RKO (cell line): ENCODE measurements at regions not wholly inside any gene's neighbourhood (a gene's known extent, or its start where the extent isn't known, plus 50 kb on each side); places are given as distances from the start of the nearest gene placed in this dataset.
A peak's percentile ranks its signal among the peaks of the same experiment; 100 is the strongest.

Source experiments
- DNase-seq: peaks from one replicate; pipeline ENCODE4 v3.0.0-alpha.2; 2016; ENCODE audit warnings: low spot score

DNA sequence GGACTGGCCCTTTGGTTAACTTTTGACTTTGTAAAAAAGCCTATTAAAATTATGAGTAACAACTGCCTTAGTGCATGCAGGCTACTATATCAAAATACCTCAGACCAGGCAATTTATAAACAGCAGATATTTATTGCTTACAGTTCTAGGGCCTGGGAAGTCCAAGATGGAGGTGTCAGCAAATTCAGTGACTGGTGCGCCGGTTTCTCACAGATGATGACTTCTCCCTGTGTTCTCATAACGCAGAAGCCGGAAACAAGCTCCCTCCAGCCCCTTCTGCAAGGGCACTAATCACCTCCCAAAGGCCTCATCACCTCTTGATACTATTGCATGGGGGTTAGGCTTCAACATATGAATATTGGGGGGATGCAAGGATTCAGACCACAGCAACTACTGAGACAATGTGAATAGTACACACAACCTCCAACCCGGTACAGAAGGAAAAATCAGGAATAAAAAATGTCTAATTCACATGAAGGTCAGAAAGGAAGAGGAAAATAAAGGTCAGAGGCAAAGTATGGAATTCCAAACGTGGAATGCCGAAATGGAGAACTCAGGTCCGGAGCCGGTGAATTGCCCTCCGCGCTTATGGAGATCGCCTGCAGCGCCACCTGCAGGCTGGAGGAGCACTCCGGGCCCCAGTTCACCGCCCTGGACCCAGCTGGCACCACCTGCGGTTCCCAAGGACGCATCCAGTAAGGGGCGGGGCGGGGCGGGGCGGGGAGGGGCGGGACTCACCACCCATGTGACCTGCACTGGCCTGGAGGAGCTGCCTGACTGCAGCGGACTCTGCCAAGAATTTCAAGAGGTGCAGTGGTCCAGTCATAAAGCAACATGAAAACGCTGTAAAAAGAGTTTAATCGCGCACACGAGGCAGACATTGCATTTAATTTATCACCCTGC, 203.4 kb downstream of the KIF26A start:
- peak; percentile 84 for DNase-seq

DNA sequence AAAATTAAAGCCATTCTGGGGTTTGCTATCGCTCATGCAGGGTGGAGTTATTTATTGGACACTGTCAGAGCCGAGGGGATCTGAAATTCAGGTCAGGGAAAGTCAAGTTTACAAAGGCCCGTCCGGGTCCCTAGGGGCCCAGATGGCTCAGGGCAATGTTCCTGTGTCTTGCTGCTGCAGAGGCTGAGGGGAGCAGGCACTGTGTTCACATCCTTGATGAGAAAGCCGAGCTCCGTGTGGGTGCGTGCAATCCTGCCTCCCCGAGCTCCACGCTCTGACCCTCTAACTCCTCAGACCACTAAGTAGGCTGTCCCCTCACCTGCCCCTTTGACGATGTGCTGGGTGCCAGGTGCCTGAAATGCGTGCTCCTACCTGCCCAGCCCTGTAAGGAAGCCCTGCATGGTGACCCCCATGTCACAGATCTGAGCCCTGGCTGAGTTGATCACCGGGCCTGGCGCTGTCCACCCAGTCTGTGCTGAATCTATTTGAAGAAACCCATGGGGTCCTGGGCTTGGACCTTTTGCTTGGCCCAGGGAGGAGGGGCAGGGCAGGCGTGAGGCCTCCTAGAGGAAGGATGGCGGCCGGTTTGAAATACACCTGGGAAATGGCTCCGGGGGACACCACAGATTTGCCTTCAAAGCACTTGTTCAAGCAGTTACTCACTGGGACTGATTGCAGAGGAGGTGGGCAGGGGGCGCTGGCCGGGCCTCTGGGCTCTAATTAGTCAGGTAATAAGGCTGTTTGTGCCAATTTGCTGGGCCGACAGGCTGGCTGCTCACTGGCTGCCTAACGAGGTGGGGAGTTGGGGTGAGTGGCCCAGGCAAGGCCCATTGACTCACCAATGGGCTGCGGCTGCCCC, 204.3 kb downstream of the KIF26A start:
- DNase-seq: no peak

DNA sequence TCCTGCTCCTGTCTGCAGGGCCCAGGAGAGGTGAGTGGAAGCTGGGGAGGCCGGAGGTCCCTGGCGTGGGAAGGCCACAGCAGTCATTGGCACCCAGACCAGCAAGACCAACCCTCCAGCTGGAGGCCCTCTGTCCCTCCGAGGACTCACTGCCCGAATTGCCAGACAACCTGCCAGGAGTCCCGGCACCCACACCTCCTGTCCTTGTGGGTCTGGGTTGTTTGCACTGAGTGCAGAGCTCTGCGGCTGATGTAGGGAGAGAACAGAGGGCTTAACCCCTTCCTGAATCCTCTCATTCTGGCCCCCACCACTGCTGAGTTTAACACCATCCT, 204.9 kb downstream of the KIF26A start:
- DNase-seq: no peak

DNA sequence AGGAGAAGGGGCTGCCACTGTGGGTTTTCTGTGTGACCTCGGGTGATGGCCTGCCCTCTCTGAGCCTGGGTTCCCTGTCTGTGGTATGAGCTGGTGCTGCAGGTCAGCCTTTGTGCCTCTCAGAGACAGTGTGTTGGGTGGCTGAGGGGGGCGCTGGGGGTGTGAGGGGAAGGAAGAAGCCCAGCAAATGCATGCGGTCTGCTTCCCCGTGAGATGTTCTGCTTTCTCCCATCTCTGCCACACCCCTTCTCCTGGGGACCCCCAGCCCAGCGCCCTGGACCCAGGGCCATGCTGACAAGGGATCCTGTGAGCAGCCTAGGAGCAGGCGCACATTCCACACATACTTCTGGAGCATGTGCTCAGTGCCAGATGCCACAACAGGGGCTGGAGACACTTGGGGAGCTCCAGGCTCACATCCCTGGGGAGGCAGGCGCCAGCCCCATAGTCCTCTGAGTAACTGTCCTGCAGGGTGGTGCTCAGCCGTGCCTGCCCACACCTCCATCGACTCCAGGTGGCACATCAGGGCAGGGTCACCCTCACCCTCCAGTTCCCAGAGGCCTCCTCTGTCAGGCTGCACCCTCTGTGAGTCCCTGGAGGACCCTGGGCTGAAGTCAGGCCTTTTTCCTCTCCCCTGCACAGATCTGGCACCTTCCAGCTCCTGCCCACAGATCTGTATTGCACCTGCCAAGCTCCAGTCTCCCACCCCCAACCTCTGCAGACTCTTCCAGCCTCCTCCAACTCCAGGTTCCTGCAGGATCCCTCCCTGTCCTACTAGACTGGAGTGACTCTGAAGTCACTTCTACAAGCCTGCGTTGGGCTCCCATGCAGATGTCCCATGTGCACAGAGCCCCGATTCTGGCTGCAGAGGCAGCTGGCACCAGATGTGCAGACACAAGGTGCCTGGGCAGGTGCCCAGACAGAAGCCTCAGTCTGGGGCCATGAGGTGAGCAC, 205.6 kb downstream of the KIF26A start:
- DNase-seq: no peak

DNA sequence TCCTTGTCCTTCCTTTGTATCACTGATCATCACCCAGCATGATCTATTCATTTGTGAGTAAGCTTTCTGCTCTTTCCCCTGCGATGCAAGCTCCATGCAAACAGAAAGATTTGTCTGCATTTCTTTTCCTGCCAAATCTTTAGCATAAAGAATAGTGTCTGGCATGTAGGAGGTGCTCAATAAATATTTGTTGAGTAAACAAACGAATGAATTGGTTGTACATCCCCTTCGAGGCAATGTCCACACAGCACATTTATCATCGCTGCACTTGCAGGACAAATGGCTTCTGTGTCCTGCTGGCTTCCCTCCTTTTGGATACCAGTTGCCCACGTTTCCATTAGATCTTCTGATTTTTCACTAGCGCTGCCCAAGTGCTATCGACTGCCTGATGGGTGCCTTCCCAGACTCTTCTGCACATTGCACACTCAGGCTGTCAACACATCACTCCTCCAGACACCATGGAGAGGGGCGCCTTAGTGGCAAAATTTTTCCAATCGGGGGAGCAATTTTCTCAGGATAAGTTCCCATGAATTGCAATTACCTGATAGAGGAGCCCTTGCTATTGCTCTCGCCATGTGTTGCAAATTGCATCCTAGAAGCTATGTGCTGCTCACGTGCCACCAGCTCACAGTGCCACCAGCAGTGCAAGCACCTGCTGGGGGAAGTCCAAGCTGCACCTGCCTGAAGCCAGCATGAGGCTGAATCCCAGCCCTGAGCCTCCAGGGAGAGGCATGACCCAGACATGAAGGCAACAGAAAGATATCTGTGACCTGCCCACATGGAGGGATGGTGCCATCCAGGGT, 206.6 kb downstream of the KIF26A start:
- DNase-seq: no peak

DNA sequence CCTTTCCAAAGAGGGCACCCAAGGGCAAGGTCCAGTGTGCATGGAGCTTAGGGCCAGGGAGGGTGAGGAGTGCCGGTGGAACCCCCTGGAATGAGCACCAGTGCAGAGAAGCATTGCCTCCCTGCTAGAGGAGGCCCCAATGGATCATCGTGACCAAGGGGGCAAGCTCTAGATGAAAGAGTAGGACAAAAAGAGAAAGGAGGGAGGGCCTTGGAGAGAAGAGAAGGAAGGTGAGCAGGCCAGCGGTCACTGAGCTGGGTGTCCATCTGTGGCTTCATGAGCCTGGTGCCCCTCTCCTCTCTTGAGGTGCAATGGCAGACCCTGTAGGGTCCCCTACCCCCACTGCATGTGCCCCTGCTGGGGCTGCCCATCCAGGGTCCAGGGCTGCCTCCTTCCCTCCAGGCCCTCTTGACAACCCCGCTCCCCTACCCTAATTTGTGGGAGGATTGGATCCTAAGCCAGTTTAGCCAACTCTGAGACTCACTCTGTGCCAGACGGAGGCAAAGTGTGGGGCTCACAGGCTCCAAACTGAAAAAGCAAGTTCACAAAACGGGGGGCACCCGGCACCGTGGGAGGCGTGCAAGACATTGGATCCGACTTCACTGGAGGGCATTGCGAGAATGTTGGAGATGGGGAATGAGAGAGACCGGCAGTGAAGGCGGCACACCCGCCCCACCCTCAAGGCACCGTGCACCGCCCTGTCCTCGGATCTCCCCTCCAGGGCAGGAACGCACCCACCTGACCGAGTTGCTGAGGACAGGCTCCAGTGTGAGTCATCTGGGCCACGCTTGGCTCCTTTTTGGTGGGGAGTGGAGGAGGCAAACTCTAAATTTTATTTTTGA, 207.5 kb downstream of the KIF26A start:
- DNase-seq: no peak

DNA sequence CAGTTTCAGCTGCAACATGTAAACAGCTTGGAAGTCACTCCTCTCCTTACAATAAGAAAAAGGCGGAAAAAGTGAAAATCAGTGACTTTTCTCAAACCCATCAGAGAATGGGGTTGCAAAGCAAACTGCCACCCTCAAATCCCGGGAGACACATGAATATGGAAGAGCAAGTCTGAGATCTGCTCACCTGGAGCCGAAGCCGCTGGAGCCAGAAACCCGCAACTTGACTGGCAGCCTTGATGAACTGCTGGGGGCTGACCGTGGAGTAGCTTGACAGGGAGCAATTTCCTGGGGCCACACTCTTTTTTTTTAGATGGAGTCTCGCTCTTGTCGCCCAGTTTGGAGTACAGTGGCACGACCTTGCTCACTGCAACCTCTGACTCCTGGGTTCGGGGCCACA, 208.2 kb downstream of the KIF26A start:
- no peak for DNase-seq

DNA sequence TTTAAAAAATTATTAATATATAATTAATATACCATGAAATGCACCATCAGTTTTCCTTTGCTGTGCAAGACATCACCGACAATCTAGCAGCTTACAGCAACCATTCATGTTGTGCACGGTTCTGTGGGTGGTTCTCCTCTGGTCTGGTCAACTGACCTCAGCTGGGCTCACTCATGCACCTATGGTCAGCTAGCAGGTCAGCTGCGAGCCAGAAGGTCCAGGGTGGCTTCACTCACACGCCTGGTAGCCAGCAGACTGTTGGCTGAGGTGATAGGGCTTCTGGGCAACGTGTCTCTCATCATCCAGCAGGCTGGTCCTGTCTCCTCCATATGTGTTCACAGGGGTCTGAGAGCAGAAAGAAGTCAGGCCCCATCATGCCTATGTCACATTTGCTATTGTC, 210.4 kb downstream of the KIF26A start:
- no peak for DNase-seq

DNA sequence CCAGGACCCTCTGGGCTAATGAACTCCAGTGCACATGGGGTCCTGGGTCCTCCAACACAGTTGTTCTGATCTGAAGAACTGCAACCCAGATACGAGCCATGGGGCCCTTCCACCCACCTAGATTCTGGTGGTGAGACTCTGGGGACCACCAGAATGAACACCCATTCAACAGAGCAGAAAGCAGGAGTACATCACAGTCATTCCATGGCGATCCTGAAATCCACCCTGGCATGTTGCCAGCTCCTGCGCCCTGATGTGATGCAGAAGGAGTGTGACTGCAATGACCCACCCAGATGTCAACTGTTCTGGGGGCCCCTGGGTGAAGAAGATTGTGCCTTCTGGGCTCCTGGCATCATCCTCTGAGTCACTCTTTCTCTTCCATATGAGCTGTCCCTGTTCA, 211.6 kb downstream of the KIF26A start:
- no peak for DNase-seq

DNA sequence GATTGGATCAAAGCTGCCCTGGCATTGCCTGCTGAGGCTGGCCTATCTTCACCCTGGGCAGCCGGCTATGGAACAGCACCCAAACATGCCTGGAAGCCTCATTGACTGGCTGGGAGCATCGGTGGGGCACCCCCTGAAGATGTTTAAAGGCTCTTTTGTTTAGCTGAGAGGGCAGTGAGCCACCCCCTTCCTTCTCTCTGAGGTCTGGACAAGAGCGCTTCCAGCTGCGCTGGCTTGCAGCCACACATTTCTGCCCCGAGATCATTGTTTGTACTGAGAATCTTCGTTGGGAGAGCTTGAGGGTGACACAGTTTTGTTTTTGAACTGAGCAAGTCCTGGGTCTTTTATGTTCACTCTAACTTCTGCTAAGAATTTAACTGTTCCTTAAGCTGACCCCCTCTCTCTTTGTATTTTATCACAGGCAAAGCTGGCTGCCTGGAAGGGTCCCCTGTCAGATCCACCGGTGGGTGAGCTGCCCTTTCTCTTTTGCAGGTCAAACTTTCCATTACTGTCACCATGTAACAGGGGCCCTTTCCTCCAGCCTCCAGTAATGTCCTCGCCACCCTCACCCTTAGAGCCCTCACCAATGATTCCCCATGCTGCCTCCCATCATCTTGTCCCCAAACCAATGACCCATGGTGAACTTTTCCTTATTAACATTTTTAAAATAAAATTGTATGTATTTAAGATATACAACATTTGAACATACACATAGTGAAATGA, 212.2 kb downstream of the KIF26A start:
- no peak for DNase-seq

DNA sequence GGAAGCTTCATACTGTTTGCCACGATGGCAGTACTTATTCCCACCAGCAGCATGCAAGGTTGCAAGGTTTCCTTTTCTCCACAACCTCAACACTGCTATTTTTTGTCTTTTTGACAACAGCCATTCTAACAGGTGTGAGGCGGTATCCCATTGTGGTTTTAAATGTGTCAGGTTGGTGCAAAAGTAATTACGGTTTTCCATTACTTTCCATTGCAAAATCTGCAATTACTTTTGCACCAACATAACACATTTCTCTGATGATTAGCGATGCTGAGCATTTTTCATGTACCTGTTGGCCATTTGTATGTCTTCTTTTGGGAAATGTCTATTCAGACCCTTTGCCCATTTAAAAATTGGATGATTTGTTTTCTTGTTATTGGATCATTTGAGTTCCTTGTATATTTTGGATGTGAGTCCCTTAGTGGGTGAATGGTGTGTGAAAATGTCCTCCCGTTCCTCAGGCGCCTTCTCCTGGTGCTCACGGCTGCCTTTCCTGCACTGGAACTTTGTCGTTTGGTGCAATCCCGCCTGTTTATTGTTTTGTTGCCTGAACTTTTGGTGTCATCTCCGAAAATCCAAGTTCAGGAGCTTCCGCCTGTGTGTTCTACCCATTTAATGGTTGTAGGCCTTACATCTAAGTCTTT, 213.6 kb downstream of the KIF26A start:
- no peak for DNase-seq

DNA sequence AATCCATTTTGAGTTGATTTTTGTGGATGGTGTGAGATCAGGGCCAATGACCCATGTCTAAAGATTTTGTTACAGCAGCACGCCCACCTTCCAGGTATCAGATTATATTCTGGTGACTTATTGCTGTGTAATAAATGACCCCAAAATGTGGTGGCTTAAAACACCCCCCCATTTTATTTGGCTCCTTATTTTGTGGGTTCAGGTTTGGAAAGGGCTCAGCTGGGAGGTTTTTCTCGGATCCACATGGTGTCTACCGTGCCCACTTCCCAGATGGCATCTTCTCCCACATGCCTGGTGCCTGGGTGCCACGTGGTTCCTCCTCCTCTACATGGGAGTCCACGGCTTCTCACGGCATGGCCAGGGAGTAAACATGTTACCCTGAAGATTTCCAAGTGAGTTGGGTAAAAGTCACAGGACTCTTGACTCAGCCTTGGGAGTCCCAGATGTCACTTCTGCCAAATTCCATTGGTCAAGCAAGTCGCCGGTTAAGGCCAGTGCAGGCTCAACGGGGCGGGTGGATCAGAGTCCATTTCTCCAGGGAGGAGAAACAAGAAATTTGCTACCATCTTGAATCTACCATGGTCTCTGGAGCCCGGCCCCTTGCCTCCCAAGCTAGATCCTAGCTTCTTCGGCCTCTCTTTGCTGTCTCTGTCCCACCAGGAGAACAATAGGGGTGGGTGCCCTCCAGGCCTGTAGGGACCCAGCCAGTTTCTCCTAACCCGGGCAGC, 214.3 kb downstream of the KIF26A start:
- no peak for DNase-seq

DNA sequence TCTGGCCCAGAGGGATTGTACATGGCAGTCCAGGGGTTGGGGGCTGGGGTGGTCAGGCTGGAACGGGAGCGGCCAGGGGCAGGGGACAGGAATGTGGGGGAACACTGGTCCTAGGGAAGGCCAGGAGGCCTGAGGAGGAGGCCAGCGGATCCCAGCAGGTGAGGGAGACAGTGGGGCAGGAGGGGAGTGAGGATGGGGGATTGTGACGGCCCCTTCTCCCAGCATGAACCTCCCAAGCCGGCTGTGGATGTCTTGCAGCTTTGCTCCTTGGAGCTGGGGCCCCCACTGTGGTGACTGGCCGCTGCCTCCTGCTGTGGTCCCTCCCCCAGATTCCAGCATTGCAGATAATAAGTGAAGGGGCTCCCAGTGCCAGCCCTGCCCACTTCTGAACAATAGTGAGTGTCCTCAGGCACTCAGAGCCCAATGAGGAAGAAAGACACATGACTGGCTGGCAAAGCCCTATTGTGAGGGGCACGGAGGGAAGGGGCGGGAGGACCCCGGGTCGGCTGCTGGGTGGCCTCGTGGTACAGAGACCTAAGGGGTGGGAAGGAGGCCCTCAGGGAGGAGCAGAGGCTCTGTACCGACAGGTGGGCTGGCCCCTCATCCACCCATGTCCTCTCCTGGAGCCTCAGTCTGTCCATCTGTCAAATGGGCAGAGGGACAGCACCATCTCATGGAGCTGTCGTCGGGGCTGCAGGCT, 215.0 kb downstream of the KIF26A start:
- no peak for DNase-seq

DNA sequence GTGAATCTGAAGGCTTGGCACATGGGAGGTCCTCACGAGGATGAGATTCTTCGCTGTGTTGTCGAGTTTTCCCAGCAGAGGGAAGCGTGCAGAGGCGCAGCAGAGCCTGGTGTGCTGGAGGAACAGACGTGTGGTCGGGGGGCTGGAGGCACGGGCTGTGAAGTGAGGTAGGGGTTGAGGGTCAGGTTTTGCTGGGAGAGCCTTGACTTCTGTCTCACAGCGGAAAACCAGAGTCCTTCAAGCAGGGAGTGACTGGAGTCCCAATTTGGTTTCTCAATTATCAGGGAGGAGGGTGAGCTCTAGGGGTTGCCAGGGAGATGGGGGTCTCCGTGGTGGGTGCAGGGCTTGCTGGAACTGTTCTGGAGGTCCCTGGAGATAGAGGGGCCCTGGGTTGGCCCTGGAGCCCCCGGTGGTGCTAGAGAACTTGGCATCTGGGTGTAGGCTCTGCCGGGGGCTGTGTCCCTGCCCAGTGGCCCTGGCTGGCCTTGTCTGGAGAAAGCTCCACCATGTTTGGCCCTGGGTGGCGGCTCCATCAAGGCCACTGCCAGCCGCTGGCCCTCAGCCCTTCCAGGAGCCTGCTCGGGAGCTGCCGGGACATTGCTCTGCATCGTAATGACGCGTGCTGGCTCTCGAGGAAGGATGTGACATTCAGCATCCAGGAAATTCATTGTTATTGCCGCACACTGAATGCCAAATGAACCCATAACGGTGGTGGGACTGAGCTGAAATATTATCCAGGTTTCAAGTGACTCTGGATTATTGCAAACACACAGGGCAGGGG, 215.7 kb downstream of the KIF26A start:
- no peak for DNase-seq

DNA sequence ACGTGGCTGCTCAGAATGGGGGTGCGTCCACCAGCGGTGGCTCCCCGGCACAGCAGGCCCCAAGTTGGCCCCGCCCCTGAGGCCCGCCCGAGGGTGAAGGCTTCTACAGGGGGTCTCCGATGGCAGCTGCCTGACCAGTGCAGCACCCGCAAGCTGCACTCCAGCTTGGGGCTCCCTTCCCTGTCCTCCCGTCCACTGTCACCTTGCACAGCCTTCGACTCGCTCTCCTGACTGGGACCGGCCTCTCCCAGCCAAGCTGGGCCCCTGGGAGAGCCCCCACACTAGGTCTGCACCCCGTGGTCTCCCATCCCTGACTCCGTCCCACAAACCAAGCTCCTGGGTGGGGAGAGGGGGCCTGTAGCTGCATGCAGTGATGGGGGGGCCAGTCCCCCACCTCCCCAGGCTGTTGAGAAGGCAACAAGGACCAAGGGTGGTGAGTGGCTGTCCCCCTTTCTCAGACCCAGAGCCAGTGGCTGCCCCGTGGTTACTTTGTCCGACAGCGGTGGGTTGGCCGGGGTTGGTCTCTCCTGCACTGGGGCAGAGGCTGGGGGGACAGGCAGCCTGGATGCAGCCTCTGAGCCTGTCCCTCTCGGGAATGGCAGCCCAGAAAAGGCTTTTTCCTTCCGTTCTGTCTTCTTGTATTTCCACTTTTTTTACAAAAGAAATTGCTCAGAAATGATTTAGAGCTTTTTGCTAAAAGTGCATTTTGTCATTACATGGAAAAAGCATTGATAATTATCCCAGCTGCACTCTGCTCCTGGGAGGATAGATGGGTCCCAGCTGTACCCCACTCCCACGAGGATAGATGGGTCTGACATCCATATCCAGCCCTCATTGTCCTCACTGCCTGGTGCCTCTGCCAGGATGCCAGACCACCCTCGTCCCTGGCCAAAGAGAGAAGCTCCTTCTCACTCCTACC, 217.0 kb downstream of the KIF26A start:
- no peak for DNase-seq
